Fibroblast of skin of left quadriceps (primary cell): ENCODE measurements at regions not wholly inside any gene's neighbourhood (a gene's known extent, or its start where the extent isn't known, plus 50 kb on each side); places are given as distances from the start of the nearest gene placed in this dataset.
A peak's percentile ranks its signal among the peaks of the same experiment; 100 is the strongest.
"Not testable (repeated sequence)": the region's sequence is repeated elsewhere in the genome, so short reads cannot be mapped to it uniquely, and the experiment has no call there.

ENCODE experiments used
- DNase-seq, 2 experiments: peaks; one replicate each; pipeline ENCODE4 v3.0.0-alpha.2; 2013; ENCODE audit warnings: low read depth in 2 of 2

DNA sequence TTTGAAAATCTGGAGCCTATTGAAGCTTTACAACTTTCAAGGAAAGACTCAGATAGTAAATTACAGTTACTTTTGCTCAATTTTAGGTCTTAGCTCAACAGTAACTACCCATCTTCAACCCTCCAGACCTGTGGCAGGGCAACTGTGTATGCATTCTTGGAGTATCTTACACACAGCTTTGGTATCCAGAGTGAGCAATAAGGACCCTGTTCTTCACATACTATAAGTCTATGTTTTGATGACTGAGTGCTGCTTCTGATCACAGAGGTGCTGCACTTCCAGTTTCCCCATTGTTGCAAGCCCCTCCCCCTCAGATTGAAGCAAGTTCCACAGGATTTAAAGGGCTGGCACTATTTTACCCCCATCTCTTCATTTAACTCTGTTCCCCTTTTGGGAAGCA, 737.4 kb upstream of the GRAMD2B start:
- DNase-seq = no peak

DNA sequence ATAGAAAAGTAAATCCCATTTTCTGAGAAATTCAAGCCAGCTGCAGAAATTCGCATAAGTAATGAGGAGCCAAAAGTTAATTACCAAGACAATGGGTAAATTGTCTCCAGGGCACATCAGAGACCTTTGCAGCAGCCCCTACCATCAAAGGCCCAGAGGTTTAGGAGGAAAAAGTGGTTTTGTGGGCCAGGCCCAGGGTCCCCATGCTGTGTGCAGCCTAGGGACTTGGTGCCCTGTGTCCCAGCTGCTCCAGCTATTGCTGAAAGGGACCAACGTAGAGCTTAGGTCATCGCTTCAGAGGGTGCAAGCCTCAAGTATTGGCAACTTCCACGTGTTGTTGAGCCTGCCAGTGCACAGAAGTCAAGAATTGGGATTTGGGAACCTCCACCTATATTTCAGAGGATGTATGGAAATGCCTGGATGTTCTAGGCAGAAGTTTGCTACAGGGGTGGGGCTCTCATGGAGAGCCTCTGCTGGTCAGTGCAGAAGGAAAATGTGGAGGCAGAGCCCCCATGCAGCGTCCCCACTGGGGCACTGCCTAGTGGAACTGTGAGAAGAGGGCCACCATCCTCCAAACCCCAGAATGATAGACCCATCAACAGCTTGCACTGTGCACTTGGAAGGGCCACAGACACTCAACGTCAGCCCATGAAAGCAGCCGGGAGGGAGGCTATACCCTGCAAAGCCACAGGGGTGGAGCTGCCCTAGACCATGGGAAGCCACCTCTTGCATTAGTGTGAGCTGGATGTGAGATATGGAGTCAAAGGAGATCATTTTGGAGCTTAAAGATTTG, 731.3 kb upstream of the GRAMD2B start:
- DNase-seq = not testable (repeated sequence)

DNA sequence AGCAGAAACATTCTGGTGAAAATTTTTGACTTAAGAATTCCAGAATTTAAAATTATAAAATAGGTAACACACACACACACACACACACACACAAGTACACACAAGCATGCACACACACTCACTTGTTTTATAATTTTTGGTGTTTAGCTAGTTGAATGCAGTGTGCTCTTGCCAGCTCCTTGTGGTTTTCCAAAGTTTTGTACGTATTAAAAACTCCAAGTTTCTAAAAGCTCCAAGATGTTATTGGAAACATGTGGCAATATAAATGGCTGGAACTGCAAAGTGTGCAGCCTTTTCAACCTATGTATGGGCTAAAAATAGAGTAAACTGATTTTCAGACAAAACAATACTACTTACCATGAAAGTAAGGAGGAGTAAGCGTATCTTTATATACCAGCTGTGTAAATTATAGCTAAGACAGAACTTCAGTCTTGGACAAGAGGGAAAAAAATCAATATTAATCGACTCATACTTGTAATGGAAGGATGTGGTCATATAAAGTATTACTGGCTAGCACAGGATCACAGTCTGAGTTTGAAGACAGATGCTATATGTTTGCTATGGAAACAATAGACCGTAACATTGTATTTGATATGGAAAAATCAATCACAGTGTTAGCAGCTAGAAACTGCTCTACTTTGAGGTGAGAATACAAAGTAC, 727.1 kb upstream of the GRAMD2B start:
- DNase-seq = peak; percentile 85 to 86

DNA sequence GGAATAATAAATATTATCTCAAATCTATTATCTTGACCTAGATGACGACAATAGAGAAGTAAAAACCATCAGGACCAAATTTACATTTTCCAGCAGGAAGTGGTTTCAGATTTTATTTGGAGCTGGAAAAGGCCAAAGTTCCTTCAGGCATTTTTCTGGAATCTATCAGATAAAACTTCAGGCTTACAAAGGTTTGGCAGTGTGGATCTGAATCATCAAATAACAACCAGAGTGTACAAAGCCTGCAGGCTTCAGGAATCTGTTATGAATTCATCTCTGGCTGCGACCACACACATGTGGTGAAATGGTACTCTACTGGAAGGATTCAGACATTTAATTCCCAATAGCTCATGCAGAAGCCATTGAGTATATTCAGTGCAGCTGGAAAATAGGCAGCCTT, 726.4 kb upstream of the GRAMD2B start:
- DNase-seq = peak; percentile 95

DNA sequence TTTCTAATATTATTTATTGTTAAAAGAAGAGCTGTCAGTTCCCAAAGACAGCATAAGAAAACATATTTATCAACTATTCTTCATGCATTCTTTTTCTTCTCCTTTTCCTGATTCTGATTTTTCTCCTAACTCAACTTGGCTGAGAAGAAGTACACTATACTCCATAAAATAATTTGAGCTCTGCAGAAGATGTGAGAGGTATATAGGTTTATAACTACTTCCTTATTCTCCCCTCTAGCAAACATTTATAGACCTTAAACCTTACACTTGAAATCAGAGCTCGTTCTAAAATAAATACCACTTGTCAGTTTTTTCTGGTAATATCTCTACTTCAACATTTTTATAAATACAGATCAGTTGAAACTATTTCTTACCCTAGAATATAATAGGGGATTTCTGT, 724.8 kb upstream of the GRAMD2B start:
- no peak for DNase-seq

DNA sequence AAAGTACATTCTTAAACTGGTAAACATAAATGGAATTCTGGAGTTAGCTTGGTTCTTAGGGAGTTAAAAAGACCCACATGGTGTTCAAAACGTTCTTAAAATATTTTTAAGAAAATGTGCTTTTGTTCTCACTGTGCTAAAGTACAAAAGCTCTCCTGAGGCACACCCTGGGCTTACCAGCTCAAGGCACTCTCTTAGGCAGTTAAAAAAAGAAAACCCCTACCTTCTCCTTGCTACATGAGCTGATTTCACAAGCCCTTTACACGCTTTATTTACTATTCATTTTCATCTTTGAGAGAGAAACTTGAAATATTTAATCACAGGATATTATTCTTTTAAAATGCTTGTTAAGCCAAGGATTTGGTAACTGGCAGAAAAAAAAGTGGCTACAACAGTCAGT, 723.3 kb upstream of the GRAMD2B start:
- DNase-seq = no peak

DNA sequence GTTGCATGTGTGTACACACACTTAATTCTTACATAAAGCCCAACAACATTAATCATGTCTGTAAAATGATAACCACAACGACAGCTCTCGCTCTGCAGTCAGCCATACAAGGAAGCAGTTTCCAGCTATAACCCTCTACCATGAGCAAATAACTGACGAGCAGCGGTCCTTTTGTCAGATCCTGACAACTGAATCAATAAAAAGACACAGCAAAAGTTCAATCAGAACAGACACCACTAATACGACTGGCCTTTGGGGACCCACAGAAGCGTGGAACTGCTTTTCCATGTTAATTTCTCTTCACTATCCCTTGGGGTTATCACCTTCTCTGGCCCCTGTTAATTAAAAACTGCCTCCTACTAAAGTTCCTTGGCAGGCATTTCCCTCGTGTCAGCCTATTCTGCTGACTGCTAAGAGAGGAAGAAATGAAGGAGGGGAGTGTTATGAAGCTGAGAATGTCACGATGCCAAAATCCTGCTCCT, 722.8 kb upstream of the GRAMD2B start:
- peak in 1 of 2 experiments; percentile 38 for DNase-seq

DNA sequence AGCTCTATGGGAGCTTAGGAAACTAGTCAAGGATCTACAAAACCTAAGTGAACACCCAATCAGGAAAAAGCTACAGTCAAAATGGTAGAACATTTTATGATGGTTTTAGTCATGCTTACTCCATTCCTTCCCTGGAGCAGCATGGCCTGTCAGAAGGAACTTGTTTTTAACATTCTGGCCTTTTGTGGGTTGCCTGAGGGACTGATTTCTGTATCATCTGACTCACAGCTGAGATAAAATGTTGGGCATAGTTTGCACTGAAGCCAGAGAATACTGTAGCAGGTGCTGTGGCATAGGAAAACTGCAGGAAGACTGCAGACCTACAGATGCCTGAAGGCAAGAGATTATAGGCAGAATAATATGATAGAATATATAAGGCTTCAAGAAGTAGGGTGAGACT, 719.6 kb upstream of the GRAMD2B start:
- no peak for DNase-seq

DNA sequence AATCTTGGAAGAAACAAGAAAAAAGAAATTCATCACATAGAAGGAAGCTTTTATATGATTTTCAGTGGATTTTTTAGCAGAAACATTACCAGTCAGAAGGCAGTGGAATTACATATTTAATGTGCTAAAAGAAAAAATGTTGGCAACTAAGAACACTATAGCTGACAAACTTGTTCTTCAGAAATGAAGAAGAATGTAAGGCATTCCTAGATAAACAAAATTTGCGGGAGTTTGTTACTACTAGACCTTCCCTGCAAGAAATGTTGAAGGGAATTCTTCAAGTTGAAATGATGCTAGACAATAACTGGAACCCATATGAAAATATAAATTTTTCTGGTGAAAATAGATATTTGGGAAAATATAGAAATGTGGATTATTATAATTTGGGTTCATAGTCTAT, 718.3 kb upstream of the GRAMD2B start:
- no peak for DNase-seq

DNA sequence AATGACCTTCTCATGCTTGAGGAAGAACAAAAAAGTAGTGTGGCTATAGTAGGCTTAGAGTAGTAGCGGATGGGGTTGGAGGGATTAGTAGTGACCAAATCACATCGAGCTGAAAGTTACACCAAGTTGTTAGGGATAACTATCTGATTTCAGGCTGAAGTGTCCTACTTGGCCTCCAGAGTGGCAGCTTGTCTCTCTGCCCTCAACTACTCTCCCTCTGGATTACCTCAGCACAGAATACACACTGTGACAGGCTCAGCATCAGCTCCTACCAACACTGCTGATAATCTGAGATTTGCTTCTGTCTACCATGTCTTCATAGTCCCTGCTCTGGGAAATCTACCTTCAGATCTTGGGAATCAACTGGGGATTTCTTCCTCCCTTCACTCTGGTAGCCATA, 714.6 kb upstream of the GRAMD2B start:
- DNase-seq = no peak

DNA sequence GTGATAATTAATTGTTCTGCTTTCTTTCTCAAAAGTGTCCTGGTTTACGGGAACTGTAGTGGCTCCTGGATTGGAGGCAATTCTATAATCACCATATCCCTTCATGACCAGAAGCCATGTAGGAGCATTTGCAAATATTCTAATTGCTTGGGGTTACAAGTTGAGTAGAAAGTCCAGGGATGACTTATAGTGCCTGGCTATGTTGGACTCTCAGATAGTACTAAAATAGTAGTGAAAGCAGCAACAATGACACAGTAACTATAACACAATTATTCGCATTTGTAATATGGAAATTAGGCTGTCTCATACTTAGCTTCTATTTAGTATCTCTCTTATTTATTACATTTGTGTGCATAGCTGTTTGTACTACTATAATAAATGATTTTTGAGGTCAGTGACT, 712.5 kb upstream of the GRAMD2B start:
- DNase-seq = no peak

DNA sequence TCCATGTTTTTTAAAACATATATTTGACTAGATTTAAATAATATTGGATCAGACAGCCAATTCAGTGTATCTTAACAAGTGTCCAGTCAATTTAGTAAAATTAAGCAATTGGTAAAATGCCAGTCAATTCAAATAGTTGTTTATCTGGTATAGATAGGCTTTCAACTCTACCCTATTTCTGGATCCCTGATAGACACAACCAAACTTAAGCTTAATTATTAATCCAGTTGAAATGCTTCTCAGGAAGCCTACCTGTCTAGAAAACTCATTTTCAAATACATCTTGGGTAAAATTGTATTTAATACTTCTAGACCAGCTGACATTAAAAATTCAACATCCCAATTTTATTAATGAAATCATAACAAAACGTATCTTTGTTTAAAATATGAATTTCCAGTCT, 710.8 kb upstream of the GRAMD2B start:
- no peak for DNase-seq

DNA sequence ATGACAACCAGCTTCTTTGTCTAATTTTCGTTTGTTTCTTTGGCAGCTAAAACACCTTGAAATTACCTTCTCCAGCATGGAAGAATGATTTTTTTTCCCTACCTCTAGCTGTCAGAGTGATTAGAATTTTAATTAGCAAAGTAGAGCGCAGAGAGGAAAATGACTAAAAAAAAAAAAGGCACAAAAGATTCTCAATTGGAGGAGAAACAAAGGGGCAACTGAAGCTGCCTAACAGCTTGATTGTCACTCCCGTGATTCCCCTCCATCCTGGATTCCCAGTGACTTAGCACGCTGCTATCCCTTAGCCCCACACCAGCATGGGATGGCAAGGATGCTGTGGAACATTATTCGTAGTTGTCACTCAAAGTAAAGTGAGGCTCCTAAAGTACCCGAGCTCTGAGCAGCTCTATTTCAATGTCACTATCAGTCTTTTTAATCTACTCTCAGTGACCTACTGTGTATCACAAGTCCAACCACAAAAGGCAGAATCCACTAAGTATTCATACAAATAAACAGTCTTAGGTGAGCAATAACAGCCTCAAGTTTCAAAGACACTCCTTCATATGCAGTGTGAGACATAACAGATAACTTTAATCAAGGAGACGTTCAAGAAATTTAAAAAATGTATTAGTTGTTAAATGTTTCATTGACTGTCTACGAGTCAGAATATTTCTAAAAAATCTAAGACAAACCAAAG, 710.0 kb upstream of the GRAMD2B start:
- DNase-seq = no peak

DNA sequence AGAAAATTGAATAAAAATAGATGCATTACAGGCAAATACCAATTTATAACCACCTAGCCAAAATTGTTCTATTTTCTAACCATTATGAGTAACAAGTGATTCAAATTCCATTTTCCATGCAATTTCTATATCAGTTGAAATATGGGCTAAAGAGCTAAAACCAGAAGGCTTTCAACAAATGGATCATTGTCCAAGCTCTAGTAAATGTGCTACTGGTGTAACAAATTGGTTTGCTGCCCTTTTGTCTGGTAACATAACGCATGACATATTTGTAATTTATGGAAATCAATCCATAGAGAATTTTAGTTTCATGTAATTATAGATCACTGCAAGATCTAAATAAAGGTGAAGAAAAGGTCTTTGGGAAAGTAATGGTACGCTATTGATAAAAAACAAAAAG, 708.0 kb upstream of the GRAMD2B start:
- DNase-seq = no peak

DNA sequence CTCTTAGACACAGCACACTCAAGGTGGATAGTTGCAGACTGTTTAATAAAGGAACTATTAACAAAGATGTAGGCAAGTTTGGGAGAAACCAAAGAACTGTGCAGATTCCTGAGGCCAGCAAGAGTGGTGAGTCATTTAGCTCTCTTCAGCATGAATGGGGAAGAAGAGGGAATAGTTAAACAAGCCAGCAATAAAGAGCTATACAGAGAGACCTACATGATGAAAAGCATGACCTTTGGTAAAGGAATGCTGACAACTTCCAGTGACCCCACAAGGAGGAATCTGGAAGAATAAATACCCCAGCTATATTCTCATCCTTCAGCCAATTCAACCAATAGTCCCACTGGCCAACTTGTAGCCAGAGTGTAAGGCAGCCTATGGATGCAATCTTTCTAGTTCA, 706.0 kb upstream of the GRAMD2B start:
- peak; percentile 74 to 77 for DNase-seq

DNA sequence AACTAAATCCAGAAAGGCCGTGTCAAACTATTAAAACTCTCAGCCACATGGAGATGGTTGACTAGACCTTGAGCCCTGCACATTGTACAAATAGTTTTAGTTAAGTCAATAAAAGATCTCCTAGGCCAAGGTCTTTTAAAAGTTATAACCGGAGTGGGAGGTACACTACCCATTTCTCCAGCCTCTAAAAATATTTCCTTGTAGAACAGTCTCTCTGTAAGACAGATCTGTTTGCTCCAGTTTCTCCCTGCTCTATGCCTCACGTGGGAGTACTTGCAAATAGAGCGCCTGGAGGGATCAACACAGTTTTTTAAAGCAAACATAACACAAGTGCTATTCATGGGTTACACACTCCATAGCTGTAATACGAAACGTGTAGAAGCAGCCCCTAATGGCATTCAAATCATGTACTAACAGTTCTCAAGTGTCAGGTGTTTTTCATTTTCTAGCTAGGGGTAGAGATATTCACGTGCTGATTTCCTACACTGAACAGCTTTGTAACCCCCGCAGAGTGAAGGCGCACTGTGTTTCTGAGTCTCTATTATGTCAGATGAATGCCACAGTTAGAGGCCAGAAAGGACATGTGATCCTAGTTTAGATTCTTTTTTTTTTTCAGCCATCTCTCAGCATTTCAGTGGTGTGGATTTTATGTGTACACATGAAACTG, 703.4 kb upstream of the GRAMD2B start:
- DNase-seq = peak; percentile 45 to 52

DNA sequence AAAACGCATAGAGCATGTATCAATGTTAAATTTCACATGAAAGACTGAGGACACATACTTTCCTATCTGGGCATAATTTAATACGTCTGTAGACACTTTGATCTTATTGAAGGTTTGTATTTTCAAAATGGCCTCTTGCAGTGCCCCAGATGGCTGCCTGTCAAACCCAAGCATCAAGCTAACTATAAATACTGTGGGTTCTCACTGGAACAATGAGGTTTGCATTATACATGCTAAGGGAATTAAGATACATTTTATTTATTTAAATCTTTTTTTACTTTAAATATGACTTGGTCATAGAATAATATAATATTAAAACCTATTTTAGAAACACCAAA, 702.9 kb upstream of the GRAMD2B start:
- DNase-seq = no peak

DNA sequence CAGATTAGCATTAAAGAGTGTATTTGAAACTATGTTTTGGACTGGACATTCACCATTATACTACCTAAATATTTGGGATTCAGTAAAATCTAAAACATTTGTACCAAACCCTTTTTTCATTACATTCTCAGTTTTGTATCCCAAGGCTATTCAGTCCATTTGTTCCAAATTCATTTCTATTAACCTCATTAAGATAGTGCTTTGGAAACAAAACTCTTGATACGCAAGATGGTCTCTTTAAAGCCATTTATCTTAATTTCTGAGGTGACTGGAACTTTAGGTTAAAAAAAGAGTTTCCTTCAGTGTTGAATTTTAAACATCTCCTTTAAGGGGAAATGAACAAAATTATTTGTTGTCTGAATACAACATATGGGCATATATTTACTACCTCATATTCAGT, 702.5 kb upstream of the GRAMD2B start:
- no peak for DNase-seq

DNA sequence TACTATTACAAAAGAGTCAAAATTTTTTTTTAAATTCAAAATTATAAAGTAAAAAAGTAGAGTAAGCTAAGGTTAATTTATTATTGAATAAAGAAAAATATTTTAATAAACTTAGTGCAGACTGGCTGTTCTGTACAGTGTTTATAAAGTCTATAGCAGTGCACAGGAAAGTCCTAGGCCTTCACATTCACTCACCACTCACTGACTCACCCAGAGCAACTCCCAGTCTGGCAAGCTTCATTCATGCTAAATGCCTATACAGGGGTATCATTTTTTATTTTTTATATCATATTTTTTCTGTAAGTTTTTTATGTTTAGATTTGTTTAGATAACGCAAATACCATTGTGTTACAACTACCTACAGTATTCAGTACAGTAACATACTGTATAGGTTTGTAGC, 700.7 kb upstream of the GRAMD2B start:
- no peak for DNase-seq

DNA sequence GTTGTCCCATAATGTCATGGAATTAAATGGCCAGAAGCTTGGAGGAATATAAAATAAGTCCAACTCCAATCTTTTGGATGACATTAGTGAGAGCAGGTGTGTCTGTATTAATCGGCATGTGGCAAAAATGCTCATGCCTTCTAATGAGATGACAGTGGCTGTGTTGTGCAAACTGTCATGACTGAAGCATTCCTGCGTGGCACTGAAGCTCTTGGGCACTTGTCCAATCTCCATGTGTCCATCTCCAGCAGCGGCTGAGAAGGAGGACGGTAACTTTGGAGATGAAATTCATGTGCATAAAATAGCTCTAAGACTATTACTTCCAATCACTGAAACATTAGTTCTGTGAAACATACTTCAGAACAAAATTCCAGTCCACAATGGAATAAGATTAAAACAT, 697.5 kb upstream of the GRAMD2B start:
- no peak for DNase-seq

DNA sequence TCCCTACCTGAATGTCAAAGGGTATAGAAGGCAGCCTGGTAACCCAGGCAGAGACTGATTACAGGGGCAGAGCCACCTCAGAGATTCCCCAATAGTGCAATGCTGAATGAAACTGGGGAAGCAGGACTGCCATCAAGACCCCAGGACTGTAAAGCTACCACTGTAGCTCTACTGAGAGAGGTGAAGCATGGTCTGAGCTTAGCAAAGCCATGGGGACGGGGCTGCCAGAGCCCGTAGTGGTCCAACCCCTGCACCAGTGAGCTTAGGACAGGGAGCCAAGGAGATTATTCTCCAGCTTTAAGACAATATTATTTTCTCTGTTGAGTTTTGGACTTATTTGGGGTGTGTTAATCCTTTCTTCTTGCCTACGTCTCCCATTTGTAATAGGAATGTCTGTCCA, 679.3 kb upstream of the GRAMD2B start:
- DNase-seq = no peak

DNA sequence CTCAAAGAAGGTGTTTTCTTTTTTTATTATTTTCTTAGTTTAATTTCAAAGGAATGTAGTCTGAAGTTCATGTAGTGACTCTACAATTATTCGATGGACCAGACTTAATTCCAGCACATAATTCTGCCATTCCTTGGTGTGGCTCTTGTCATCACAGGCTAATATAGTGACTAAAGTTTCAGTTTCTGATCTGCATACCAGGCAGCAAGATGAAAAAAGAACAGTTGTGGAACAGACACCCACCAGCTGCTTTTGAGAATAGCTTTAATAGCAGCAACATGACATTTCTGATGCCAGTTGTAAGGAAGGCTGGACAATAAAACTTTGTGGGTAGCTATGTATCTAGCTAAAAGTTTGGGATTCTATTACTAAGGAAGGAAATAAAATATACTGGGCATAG, 676.3 kb upstream of the GRAMD2B start:
- DNase-seq = no peak
